GM21423 (cell line): ENCODE measurements at regions not wholly inside any gene's neighbourhood (a gene's known extent, or its start where the extent isn't known, plus 50 kb on each side); places are given as distances from the start of the nearest gene placed in this dataset.

ENCODE experiments used
- ATAC-seq: cut with Tn5 transposase; IDR thresholded peaks from one replicate; pipeline ENCODE4 v1.9.1; 2021; ENCODE audit warnings: mild to moderate bottlenecking, moderate library complexity; ENCODE audit not compliant: unreplicated experiment

- ATAC-seq: no peak
Observed at GRCh38 chr5:120738568-120738967, 274.5 kb downstream of the PRR16 start.

- ATAC-seq: no peak
Observed at GRCh38 chr5:120740989-120741388, 276.9 kb downstream of the PRR16 start.

GRCh38 chr5:120748474-120748873 is 284.4 kb downstream of the PRR16 start:
- ATAC-seq: no peak

- ATAC-seq: no peak
Observed at GRCh38 chr5:120749737-120750136, 285.6 kb downstream of the PRR16 start.

GRCh38 chr5:120759587-120759986 is 295.5 kb downstream of the PRR16 start:
- no peak for ATAC-seq

- ATAC-seq: no peak
Observed at GRCh38 chr5:120761986-120762385, 297.9 kb downstream of the PRR16 start.

GRCh38 chr5:120765189-120765588 is 301.1 kb downstream of the PRR16 start:
- ATAC-seq: no peak

- no peak for ATAC-seq
Observed at GRCh38 chr5:120767178-120767820, 303.2 kb downstream of the PRR16 start.

GRCh38 chr5:120769312-120769872 is 305.3 kb downstream of the PRR16 start:
- ATAC-seq: no peak

GRCh38 chr5:120771202-120771601 is 307.1 kb downstream of the PRR16 start:
- no peak for ATAC-seq

- ATAC-seq: no peak
Observed at GRCh38 chr5:120778491-120779484, 314.7 kb downstream of the PRR16 start.

GRCh38 chr5:120779674-120780073 is 315.6 kb downstream of the PRR16 start:
- no peak for ATAC-seq

- ATAC-seq: no peak
Observed at GRCh38 chr5:120788481-120788880, 324.4 kb downstream of the PRR16 start.

GRCh38 chr5:120789918-120790317 is 325.8 kb downstream of the PRR16 start:
- no peak for ATAC-seq

- ATAC-seq: no peak
Observed at GRCh38 chr5:120790339-120790738, 326.2 kb downstream of the PRR16 start.

GRCh38 chr5:120792477-120792876 is 328.4 kb downstream of the PRR16 start:
- no peak for ATAC-seq

- no peak for ATAC-seq
Observed at GRCh38 chr5:120794121-120794520, 330.0 kb downstream of the PRR16 start.

- ATAC-seq: no peak
Observed at GRCh38 chr5:120803282-120803681, 339.2 kb downstream of the PRR16 start.

GRCh38 chr5:120805131-120805530 is 341.0 kb downstream of the PRR16 start:
- ATAC-seq: no peak

- no peak for ATAC-seq
Observed at GRCh38 chr5:120806202-120806601, 342.1 kb downstream of the PRR16 start.

- no peak for ATAC-seq
Observed at GRCh38 chr5:120808135-120808534, 344.0 kb downstream of the PRR16 start.

- ATAC-seq: no peak
Observed at GRCh38 chr5:120808606-120809005, 344.5 kb downstream of the PRR16 start.
